ENCODE measurements at regions not wholly inside any gene's neighbourhood (a gene's known extent, or its start where the extent isn't known, plus 50 kb on each side); places are given as distances from the start of the nearest gene placed in this dataset.
"Not testable (repeated sequence)": the region's sequence is repeated elsewhere in the genome, so short reads cannot be mapped to it uniquely, and the experiment has no call there.

DNA sequence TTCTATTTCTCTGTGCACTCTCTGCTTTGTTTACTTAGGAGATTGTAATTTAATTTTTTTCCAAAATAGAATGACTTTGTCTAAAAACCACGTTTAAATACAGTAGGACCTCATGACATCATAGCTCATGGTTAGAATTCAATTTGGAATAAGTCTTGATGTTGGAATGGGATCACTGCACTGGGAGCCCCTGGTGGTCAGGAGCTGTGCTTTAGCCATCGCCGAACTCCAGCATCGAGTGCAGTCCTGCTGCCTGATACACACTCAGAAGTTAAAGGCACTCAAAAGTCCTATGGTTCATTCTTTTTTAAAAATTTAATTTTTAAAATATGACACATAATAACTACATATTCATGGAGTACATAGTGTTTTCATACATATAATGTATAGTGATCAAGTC, 75.1 kb downstream of the TEX35 start:
- Histone ChIP-seq H3K9me3 (no peaks in the 10 kb centered on the region), H3K4me3 (no peak overlapping the region), H3K27ac (no peak overlapping the region), H3K27me3 (no peaks in the 10 kb centered on the region), H3K4me1 (no peaks in the 10 kb centered on the region), H3K36me3 (no peaks in the 10 kb centered on the region)
- WGBS (ENCODE audit: insufficient coverage, low coverage, low lambda C conversion rate, missing lambda C conversion rate), result 81% methylated on average over 4 of the region's 4 CpGs
- ATAC-seq, result no peak
- DNase-seq, result no peak
- no peak for TF ChIP-seq POLR2A (IDR thresholded peaks at IDR 0.05)
- TF ChIP-seq, protein P1, sequence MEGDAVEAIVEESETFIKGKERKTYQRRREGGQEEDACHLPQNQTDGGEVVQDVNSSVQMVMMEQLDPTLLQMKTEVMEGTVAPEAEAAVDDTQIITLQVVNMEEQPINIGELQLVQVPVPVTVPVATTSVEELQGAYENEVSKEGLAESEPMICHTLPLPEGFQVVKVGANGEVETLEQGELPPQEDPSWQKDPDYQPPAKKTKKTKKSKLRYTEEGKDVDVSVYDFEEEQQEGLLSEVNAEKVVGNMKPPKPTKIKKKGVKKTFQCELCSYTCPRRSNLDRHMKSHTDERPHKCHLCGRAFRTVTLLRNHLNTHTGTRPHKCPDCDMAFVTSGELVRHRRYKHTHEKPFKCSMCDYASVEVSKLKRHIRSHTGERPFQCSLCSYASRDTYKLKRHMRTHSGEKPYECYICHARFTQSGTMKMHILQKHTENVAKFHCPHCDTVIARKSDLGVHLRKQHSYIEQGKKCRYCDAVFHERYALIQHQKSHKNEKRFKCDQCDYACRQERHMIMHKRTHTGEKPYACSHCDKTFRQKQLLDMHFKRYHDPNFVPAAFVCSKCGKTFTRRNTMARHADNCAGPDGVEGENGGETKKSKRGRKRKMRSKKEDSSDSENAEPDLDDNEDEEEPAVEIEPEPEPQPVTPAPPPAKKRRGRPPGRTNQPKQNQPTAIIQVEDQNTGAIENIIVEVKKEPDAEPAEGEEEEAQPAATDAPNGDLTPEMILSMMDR (IDR thresholded peaks at IDR 0.05), result peak in 1 of 4 donors; percentile 9
- intact Hi-C loops (cut with DNase I), result no loop called here

DNA sequence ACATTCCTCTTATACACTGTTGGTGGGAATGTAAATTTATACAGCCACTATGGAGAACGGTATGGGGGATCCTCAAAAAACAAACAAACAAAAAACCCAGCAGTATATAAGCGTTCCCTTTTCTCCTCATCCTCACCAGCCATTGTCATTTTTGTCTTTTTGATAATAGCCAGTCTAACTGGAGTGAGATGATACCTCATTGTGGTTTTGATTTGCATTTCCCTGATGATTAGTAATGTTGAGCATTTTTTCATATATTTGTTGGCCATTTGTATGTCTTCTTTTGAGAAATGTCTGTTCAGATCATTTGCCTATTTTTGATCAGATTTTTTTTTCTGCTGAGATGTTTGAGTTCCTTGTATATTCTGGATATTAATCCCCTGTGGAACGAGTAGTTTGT, 76.1 kb downstream of the TEX35 start:
- H3K9me3 ChIP-seq; intact Hi-C loops (cut with DNase I); ATAC-seq; H3K27me3 ChIP-seq; H3K36me3 ChIP-seq; H3K4me3 ChIP-seq; H3K27ac ChIP-seq; H3K4me1 ChIP-seq; DNase-seq: not testable (repeated sequence)
- 78% methylated on average over 3 of the region's 3 CpGs for WGBS (ENCODE audit: insufficient coverage, low coverage, low lambda C conversion rate, missing lambda C conversion rate)

DNA sequence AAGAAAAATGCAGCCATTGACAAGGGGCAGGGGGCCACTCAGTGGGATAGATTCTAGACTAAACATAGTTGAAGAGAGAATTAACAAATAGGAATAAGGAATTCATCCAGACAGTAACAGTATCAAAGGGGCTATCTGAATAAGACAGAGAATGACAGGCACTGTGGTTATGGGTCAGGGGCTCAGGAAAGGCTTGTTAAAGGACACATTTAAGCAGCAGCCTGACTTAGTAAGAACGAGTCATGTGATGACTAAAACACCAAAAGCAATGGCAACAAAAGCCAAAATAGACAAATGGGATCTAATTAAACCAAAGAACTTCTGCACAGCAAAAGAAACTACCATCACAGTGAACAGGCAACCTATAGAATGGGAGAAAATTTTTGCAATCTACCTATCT, 78.9 kb downstream of the TEX35 start:
- H3K27ac ChIP-seq; H3K36me3 ChIP-seq; H3K27me3 ChIP-seq; H3K4me1 ChIP-seq; intact Hi-C loops (cut with DNase I); DNase-seq; ATAC-seq; H3K9me3 ChIP-seq; H3K4me3 ChIP-seq: not testable (repeated sequence)
- 89% methylated on average over 1 of the region's 1 CpG for WGBS (ENCODE audit: insufficient coverage, low coverage, low lambda C conversion rate, missing lambda C conversion rate)

DNA sequence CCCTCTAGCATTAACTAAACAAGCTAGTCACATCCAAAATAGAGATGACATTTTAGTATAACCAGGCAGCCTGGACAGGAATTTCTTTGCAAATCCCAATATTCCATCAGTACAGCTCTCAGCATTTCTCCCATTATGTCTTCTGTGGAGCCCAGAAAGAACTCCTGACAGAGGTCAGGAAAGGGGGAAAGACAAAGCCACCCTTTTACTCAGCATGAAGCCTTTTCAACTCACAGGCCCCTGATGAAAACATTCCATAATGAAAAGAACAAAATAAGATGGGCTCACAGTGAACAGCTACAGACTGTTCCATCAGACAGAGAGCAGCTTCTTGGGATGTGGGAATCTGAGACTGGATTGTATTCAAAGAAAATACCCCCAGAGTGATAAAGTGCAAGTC, 80.6 kb downstream of the TEX35 start:
- Histone ChIP-seq H3K4me3 (no peak overlapping the region), H3K9me3 (no peaks in the 10 kb centered on the region), H3K36me3 (no peaks in the 10 kb centered on the region), H3K27me3 (no peaks in the 10 kb centered on the region), H3K4me1 (no peaks in the 10 kb centered on the region), H3K27ac (no peak overlapping the region)
- TF ChIP-seq, protein P1 (IDR thresholded peaks at IDR 0.05), result no peak
- no peak for TF ChIP-seq POLR2A (IDR thresholded peaks at IDR 0.05)
- ATAC-seq (no peak), DNase-seq (no peak)
- intact Hi-C loops (cut with DNase I), result no loop called here

DNA sequence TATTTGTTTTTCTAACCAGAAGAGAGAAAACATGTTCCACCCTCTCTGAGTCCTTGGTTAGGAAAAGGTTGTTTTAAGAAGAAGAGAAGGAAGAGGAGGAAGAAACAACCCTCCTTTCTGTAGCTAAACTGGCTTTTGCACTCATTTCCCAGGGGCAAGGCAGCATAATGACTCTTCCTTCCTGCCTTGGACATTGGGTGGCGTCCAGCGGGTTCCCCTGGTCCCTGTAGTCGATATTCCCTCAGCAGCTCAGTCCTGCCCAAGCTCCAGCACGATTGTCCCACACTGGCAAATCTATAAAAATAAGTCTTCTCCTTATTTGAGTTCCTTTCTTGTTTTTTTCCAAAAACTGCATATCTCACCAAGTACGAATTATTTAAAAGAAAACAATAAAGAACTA, 81.2 kb downstream of the TEX35 start:
- Histone ChIP-seq H3K36me3 (no peaks in the 10 kb centered on the region), H3K4me1 (no peaks in the 10 kb centered on the region), H3K27ac (no peak overlapping the region), H3K9me3 (no peaks in the 10 kb centered on the region), H3K4me3 (no peak overlapping the region), H3K27me3 (no peaks in the 10 kb centered on the region)
- DNase-seq (no peak), ATAC-seq (no peak)
- TF ChIP-seq, protein P1 (IDR thresholded peaks at IDR 0.05), result no peak
- no peak for TF ChIP-seq POLR2A (IDR thresholded peaks at IDR 0.05)
- WGBS (ENCODE audit: insufficient coverage, low coverage, low lambda C conversion rate, missing lambda C conversion rate), result 77% methylated on average over 5 of the region's 5 CpGs
- intact Hi-C loops (cut with DNase I), result no loop called here

DNA sequence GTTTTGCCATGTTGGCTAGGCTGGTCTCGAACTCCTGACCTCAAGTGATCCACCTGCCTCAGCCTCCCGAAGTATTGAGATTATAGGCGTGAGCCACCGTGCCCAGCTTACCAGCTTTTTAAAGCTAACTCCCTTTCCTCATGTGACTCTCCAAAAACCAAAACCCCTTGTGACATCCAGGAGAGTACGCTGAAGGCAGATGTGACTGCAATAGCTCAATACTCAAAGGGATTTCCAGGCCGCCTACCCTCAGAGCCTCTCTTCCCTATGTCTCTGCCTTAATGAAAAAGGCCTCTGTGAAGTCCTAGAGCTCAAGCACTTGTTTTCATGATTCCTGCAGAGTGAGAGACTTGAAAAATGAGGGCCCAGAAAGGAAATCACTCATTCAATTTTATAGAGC, 82.6 kb downstream of the TEX35 start:
- no peak for ATAC-seq
- no peak for DNase-seq
- Histone ChIP-seq H3K27me3 (no peaks in the 10 kb centered on the region), H3K36me3 (no peaks in the 10 kb centered on the region), H3K9me3 (no peaks in the 10 kb centered on the region), H3K4me1 (no peaks in the 10 kb centered on the region), H3K4me3 (no peak overlapping the region), H3K27ac (no peak overlapping the region)
- TF ChIP-seq, protein P1 (IDR thresholded peaks at IDR 0.05), result no peak
- TF ChIP-seq POLR2A (IDR thresholded peaks at IDR 0.05), result no peak
- 85% methylated on average over 6 of the region's 6 CpGs for WGBS (ENCODE audit: insufficient coverage, low coverage, low lambda C conversion rate, missing lambda C conversion rate)
- intact Hi-C loops (cut with DNase I), result no loop called here
